CD14-positive monocyte (primary cell): ENCODE measurements at regions not wholly inside any gene's neighbourhood (a gene's known extent, or its start where the extent isn't known, plus 50 kb on each side); places are given as distances from the start of the nearest gene placed in this dataset.

Source experiments
- DNase-seq, 3 donors: peaks; one replicate each; pipeline ENCODE4 v3.0.0-alpha.2; 2011 to 2022
- H2AFZ ChIP-seq: 2 replicates; pipeline ENCODE4 v1.6.0; 2012; ENCODE audit warnings: mild to moderate bottlenecking, low read depth, low read length, inconsistent platforms; ENCODE audit not compliant: insufficient read depth, poor library complexity, severe bottlenecking
- H3K27ac ChIP-seq, 2 donors: 1 replicate in 1 of 2; 2 replicates in 1 of 2; pipeline ENCODE4 v1.5.1; 2012 to 2013; ENCODE audit warnings: low read length in 2 of 2, control low read depth in 1 of 2, inconsistent platforms in 1 of 2, low read depth in 1 of 2, mild to moderate bottlenecking in 1 of 2
- H3K27me3 ChIP-seq, 2 donors: one replicate each; pipeline versions ENCODE4 v1.6.0 to v1.6.1; 2011 to 2013; ENCODE audit warnings: low read length in 2 of 2; ENCODE audit not compliant: control insufficient read depth in 2 of 2, insufficient read depth in 2 of 2
- H3K36me3 ChIP-seq, 2 donors: replicated peaks in 1 of 2; 1 replicate in 1 of 2; 2 replicates in 1 of 2; pipeline versions ENCODE4 v1.5.1 to v1.6.1; 2012 to 2013; ENCODE audit warnings: low read length in 2 of 2, control low read depth in 1 of 2, inconsistent platforms in 1 of 2, mild to moderate bottlenecking in 1 of 2; ENCODE audit not compliant: insufficient read depth in 2 of 2, control insufficient read depth in 1 of 2
- H3K4me1 ChIP-seq, 2 donors: 1 replicate in 1 of 2; 2 replicates in 1 of 2; pipeline versions ENCODE4 v1.5.1 to v1.6.1; 2012 to 2013; ENCODE audit warnings: low read length in 2 of 2, control low read depth in 1 of 2, inconsistent platforms in 1 of 2, mild to moderate bottlenecking in 1 of 2, moderate library complexity in 1 of 2; ENCODE audit not compliant: insufficient read depth in 2 of 2, control insufficient read depth in 1 of 2
- H3K4me2 ChIP-seq: replicated peaks from 2 replicates; pipeline ENCODE3; 2012; ENCODE audit warnings: low read length, moderate library complexity, mild to moderate bottlenecking; ENCODE audit not compliant: poor library complexity, severe bottlenecking; ENCODE audit errors: extremely low read depth
- H3K4me3 ChIP-seq, 3 experiments: fragments of 200-600 bp in 1 of 3; sonication (generic) in 1 of 3; replicated peaks in 1 of 3; 1 replicate in 2 of 3; 2 replicates in 1 of 3; pipeline ENCODE4 v1.5.1; 2011 to 2013; ENCODE audit warnings: low read length in 3 of 3, mild to moderate bottlenecking in 3 of 3, control low read depth in 2 of 3, low read depth in 2 of 3, inconsistent platforms in 1 of 3, moderate library complexity in 1 of 3
- H3K79me2 ChIP-seq: 2 replicates; pipeline ENCODE4 v1.6.0; 2012; ENCODE audit warnings: mild to moderate bottlenecking, control low read depth, inconsistent platforms, low read length, moderate library complexity; ENCODE audit not compliant: insufficient read depth
- H3K9ac ChIP-seq: 2 replicates; pipeline ENCODE4 v1.6.0; 2017; ENCODE audit warnings: low read length, mild to moderate bottlenecking; ENCODE audit not compliant: insufficient read depth, poor library complexity, severe bottlenecking
- H3K9me3 ChIP-seq, 2 donors: replicated peaks in 1 of 2; 1 replicate in 1 of 2; 2 replicates in 1 of 2; pipeline versions ENCODE4 v1.5.1 to v1.6.1; 2012 to 2013; ENCODE audit warnings: low read length in 2 of 2, control low read depth in 1 of 2; ENCODE audit not compliant: control insufficient read depth in 1 of 2, insufficient read depth in 1 of 2
- H4K20me1 ChIP-seq: 2 replicates; pipeline ENCODE4 v1.6.0; 2012; ENCODE audit warnings: mild to moderate bottlenecking, low read length, control low read depth, moderate library complexity; ENCODE audit not compliant: insufficient read depth
- H3K27ac Mint-ChIP-seq, 7 donors: one replicate each; pipeline ENCODE4 v1.8.0; 2020; ENCODE audit warnings: mild to moderate bottlenecking in 7 of 7, mixed read lengths in 7 of 7, moderate library complexity in 6 of 7, inconsistent platforms in 2 of 7
- H3K27me3 Mint-ChIP-seq, 3 donors: one replicate each; pipeline ENCODE4 v1.8.0; 2021 to 2022; ENCODE audit warnings: low read depth in 3 of 3, mild to moderate bottlenecking in 3 of 3, mixed read lengths in 3 of 3, moderate library complexity in 3 of 3, inconsistent platforms in 1 of 3
- H3K36me3 Mint-ChIP-seq, 2 donors: one replicate each; pipeline ENCODE4 v1.8.0; 2020; ENCODE audit warnings: mixed read lengths in 2 of 2, inconsistent platforms in 1 of 2, mild to moderate bottlenecking in 1 of 2
- H3K4me1 Mint-ChIP-seq: one replicate; pipeline ENCODE4 v1.8.0; 2020; ENCODE audit warnings: mild to moderate bottlenecking, mixed read lengths
- H3K4me3 Mint-ChIP-seq, 2 donors: one replicate each; pipeline ENCODE4 v1.8.0; 2020; ENCODE audit warnings: mild to moderate bottlenecking in 2 of 2, mixed read lengths in 2 of 2, moderate library complexity in 1 of 2
- H3K9me3 Mint-ChIP-seq, 7 donors: one replicate each; pipeline ENCODE4 v1.8.0; 2020 to 2022; ENCODE audit warnings: mixed read lengths in 7 of 7, mild to moderate bottlenecking in 6 of 7, moderate library complexity in 6 of 7, inconsistent platforms in 2 of 7
- WGBS: methylation state at CpG from one replicate; pipeline ENCODE4 v1.1.5; 2013; ENCODE audit warnings: missing lambda C conversion rate; ENCODE audit not compliant: insufficient coverage; 5-methylcytosine and 5-hydroxymethylcytosine counted together
- intact Hi-C, 2 donors: fragments of 100-400 bp; cut with micrococcal nuclease; formaldehyde crosslinking; loops; one replicate each; pipeline versions ENCODE4 v1.15.0 to v1.15.1; 2023
- TF ChIP-seq, protein P1 (sequence below): fragments of 200-600 bp; IDR thresholded peaks from one replicate; pipeline ENCODE4 v1.8.0; 2022; ENCODE audit warnings: antibody characterized with exemption, mild to moderate bottlenecking

DNA sequence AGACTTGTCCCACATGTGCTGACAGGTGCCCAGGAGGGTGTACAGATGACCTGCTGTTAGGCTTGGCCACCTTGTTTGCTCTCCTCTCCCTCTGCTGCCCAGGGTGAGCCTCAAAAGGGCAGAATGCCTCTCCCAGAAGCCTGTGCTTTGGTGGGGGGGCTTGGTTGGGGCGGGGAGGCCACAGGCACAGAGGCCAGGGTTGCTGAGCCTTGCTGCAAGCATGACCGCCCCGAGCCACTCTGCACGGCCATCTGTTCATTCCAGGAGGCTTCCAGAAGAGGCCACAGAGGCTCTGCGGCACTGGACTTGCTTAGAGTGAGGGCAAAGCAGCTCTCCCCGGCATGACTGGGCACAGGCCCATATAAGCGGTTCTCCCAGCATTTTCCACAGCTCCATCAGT lies 190.8 kb downstream of the GLRX3 start:
- no peak overlapping the region for H3K4me3 Mint-ChIP-seq

DNA sequence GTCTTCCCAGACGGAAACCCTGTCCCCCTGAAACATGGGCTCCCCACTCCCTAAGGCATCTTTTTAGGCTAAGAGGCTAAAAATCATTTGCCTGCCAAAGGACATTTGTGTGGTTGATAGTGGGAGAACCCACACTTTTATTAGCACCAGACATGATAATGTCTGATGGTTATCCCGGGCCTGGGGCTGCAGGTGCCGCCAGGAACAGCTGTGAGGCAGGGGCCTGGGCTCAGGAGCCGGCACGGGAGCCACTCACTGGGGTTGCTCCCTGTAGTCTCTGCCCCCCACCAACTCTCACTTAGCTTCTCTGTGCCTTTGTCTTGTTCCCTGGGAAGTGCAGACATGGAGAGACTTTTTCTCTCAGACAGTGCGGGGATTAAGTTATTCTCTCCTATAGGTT lies 193.6 kb downstream of the GLRX3 start:
- no peak overlapping the region for H3K4me3 ChIP-seq
- no peak overlapping the region for H3K27ac Mint-ChIP-seq
- no peak overlapping the region for H3K27ac ChIP-seq
- no peak for DNase-seq
- WGBS: no CpG with 5 or more reads among the region's 6 CpGs
- no peaks in the 10 kb centered on the region for H3K36me3 ChIP-seq
- peaks cover 0 to 6% (median 4%) of the 10 kb centered on the region in 3 donors for H3K27me3 Mint-ChIP-seq
- no peak overlapping the region for H3K4me2 ChIP-seq
- peaks cover 0 to 19% (median 6%) of the 10 kb centered on the region in 7 donors for H3K9me3 Mint-ChIP-seq
- no peaks in the 10 kb centered on the region for H3K79me2 ChIP-seq
- H3K9ac ChIP-seq: no peak overlapping the region
- peaks cover 0 to 14% of the 10 kb centered on the region in 2 donors for H3K9me3 ChIP-seq
- intact Hi-C loops: no loop called here
- no peaks in the 10 kb centered on the region for H3K27me3 ChIP-seq
- H2AFZ ChIP-seq: no peak overlapping the region
- no peaks in the 10 kb centered on the region for H3K4me1 Mint-ChIP-seq
- no peaks in the 10 kb centered on the region for H4K20me1 ChIP-seq
- TF ChIP-seq, protein P1, sequence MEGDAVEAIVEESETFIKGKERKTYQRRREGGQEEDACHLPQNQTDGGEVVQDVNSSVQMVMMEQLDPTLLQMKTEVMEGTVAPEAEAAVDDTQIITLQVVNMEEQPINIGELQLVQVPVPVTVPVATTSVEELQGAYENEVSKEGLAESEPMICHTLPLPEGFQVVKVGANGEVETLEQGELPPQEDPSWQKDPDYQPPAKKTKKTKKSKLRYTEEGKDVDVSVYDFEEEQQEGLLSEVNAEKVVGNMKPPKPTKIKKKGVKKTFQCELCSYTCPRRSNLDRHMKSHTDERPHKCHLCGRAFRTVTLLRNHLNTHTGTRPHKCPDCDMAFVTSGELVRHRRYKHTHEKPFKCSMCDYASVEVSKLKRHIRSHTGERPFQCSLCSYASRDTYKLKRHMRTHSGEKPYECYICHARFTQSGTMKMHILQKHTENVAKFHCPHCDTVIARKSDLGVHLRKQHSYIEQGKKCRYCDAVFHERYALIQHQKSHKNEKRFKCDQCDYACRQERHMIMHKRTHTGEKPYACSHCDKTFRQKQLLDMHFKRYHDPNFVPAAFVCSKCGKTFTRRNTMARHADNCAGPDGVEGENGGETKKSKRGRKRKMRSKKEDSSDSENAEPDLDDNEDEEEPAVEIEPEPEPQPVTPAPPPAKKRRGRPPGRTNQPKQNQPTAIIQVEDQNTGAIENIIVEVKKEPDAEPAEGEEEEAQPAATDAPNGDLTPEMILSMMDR: no peak
- no peak overlapping the region for H3K4me3 Mint-ChIP-seq
- no peaks in the 10 kb centered on the region for H3K4me1 ChIP-seq
- H3K36me3 Mint-ChIP-seq: no peaks in the 10 kb centered on the region

More for the DNA sequence above, 190.8 kb downstream of the GLRX3 start:
- H3K9me3 Mint-ChIP-seq: peaks cover 2 to 39% (median 15%) of the 10 kb centered on the region in 7 donors
- no peak overlapping the region for H3K27ac Mint-ChIP-seq
- no peak for DNase-seq
- no peaks in the 10 kb centered on the region for H3K4me1 Mint-ChIP-seq
- H3K36me3 ChIP-seq: no peaks in the 10 kb centered on the region
- H3K79me2 ChIP-seq: no peaks in the 10 kb centered on the region
- H3K27me3 ChIP-seq: no peaks in the 10 kb centered on the region
- WGBS: 81% methylated on average over 7 of the region's 7 CpGs
- no peaks in the 10 kb centered on the region for H3K4me1 ChIP-seq
- no peaks in the 10 kb centered on the region for H4K20me1 ChIP-seq
- H3K4me2 ChIP-seq: no peak overlapping the region
- H3K9ac ChIP-seq: no peak overlapping the region
- peaks cover 9 to 28% of the 10 kb centered on the region in 2 donors for H3K9me3 ChIP-seq
- no peak overlapping the region for H3K27ac ChIP-seq
- intact Hi-C loops: no loop called here
- no peak overlapping the region for H3K4me3 ChIP-seq
- peaks cover 0 to 4% (median 2%) of the 10 kb centered on the region in 3 donors for H3K27me3 Mint-ChIP-seq
- H3K36me3 Mint-ChIP-seq: no peaks in the 10 kb centered on the region
- TF ChIP-seq, protein P1: no peak
- no peak overlapping the region for H2AFZ ChIP-seq
